DOHH2 (cell line): ENCODE measurements at regions not wholly inside any gene's neighbourhood (a gene's known extent, or its start where the extent isn't known, plus 50 kb on each side); places are given as distances from the start of the nearest gene placed in this dataset.

Experiments used
- H3F3A ChIP-seq: fragments of 200-600 bp; sonication (generic), shearing (Covaris generic); 2 replicates; pipeline ENCODE4 v1.6.0; 2016; ENCODE audit warnings: antibody characterized with exemption, mild to moderate bottlenecking; ENCODE audit not compliant: control insufficient read depth, insufficient read depth
- H3K27ac ChIP-seq: fragments of 200-600 bp; sonication (generic); 2 replicates; pipeline ENCODE4 v1.5.1; 2014; ENCODE audit warnings: low read depth, mild to moderate bottlenecking, low read length, moderate library complexity
- H3K27me3 ChIP-seq: fragments of 200-600 bp; sonication (generic); 2 replicates; pipeline ENCODE4 v1.6.1; 2014; ENCODE audit warnings: mild to moderate bottlenecking, low read length, mixed read lengths; ENCODE audit not compliant: control insufficient read depth
- H3K36me3 ChIP-seq: fragments of 200-600 bp; sonication (generic); 2 replicates; pipeline ENCODE4 v1.6.1; 2014; ENCODE audit warnings: mild to moderate bottlenecking, low read length, moderate library complexity, mixed read lengths; ENCODE audit not compliant: control insufficient read depth
- H3K4me1 ChIP-seq: fragments of 200-600 bp; sonication (generic); 2 replicates; pipeline ENCODE4 v1.6.1; 2014; ENCODE audit warnings: mild to moderate bottlenecking, low read length, mixed read lengths; ENCODE audit not compliant: control insufficient read depth
- H3K4me2 ChIP-seq: fragments of 200-600 bp; sonication (generic); 2 replicates; pipeline ENCODE4 v1.6.0; 2014; ENCODE audit warnings: mild to moderate bottlenecking, low read length, moderate library complexity
- H3K4me3 ChIP-seq: fragments of 200-600 bp; sonication (generic); 2 replicates; pipeline ENCODE4 v1.5.1; 2014; ENCODE audit warnings: mild to moderate bottlenecking, low read length, mixed read lengths
- H3K79me2 ChIP-seq: fragments of 200-600 bp; sonication (generic); 2 replicates; pipeline ENCODE4 v1.6.1; 2014; ENCODE audit warnings: mild to moderate bottlenecking, low read length, mixed read lengths; ENCODE audit not compliant: control insufficient read depth
- H3K9me2 ChIP-seq: fragments of 200-600 bp; sonication (generic); replicated peaks from 2 replicates; pipeline ENCODE4 v1.6.1; 2014; ENCODE audit warnings: mild to moderate bottlenecking, low read length, mixed read lengths; ENCODE audit not compliant: control insufficient read depth
- H3K9me3 ChIP-seq: fragments of 200-600 bp; sonication (generic); 2 replicates; pipeline ENCODE4 v1.6.1; 2014; ENCODE audit warnings: antibody characterized with exemption, low read length, mixed read lengths; ENCODE audit not compliant: control insufficient read depth, insufficient read depth
- H4K20me1 ChIP-seq: fragments of 200-600 bp; sonication (generic); 2 replicates; pipeline ENCODE4 v1.6.0; 2014; ENCODE audit warnings: low read depth, mild to moderate bottlenecking, antibody characterized with exemption, low read length, moderate library complexity; ENCODE audit not compliant: control insufficient read depth, insufficient read depth
- CTCF ChIP-seq: fragments of 200-600 bp; sonication (generic); IDR thresholded peaks from one replicate; pipeline ENCODE4 v1.5.1; 2014; ENCODE audit warnings: antibody characterized with exemption, mild to moderate bottlenecking, low read depth, low read length; ENCODE audit not compliant: poor library complexity, severe bottlenecking
- EZH2phosphoT487 ChIP-seq: fragments of 200-600 bp; sonication (generic); IDR thresholded peaks from 2 replicates; pipeline ENCODE4 v1.6.1; 2017; ENCODE audit warnings: borderline replicate concordance, mild to moderate bottlenecking, antibody characterized with exemption, low read length, moderate library complexity, mixed read lengths

DNA sequence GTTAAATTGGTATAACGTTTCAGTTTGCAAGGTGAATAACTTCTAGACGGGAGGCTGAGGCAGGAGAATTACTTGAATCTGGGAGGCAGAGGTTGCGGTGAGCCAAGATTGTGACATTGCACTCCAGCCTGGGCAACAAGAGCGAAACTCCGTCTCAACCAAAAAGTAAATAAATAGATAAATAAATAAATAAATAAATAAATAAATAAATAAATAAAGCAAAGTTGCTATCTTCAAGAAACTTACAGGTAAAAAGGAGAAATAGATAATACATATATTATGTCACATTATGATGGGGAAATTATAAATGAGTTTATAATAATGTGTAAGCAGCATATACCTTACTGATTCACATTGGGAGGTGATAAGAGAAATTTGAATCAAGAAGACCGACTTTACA is 1966.0 kb downstream of the PCDH7 start:
- H3K9me2 ChIP-seq: no peaks in the 10 kb centered on the region
- TF ChIP-seq EZH2phosphoT487 (no peak), CTCF (no peak)
- H3K27ac ChIP-seq: no peak overlapping the region
- no peak overlapping the region for H3K4me3 ChIP-seq
- H3K4me2 ChIP-seq: no peak overlapping the region
- no peaks in the 10 kb centered on the region for H4K20me1 ChIP-seq
- H3F3A ChIP-seq: no peaks in the 10 kb centered on the region
- H3K36me3 ChIP-seq: no peaks in the 10 kb centered on the region
- no peaks in the 10 kb centered on the region for H3K4me1 ChIP-seq
- H3K79me2 ChIP-seq: no peaks in the 10 kb centered on the region
- H3K27me3 ChIP-seq: no peaks in the 10 kb centered on the region
- H3K9me3 ChIP-seq: no peaks in the 10 kb centered on the region

DNA sequence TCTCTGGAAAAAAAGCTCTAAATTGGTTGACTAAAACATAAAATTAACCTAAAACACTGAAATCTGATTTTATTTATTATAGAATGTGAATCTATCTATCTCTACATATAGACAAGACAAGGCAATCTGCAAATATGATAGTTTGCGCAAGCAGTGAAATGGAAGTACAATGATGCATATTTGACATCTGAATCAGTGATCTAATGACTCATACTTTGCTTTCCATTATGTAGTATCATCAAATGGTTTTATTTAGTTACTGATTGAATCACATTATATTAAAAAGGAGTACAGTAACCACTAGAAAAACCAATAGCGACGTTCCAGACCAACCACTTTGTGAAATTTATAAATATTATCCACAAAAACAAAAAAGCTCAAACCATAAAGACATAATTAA is 1969.3 kb downstream of the PCDH7 start:
- no peaks in the 10 kb centered on the region for H3K9me3 ChIP-seq
- no peak overlapping the region for H3K4me3 ChIP-seq
- H3K36me3 ChIP-seq: no peaks in the 10 kb centered on the region
- no peaks in the 10 kb centered on the region for H3K9me2 ChIP-seq
- H3K4me2 ChIP-seq: no peak overlapping the region
- TF ChIP-seq EZH2phosphoT487 (no peak), CTCF (no peak)
- H3F3A ChIP-seq: no peaks in the 10 kb centered on the region
- H3K4me1 ChIP-seq: no peaks in the 10 kb centered on the region
- no peak overlapping the region for H3K27ac ChIP-seq
- no peaks in the 10 kb centered on the region for H3K79me2 ChIP-seq
- H3K27me3 ChIP-seq: no peaks in the 10 kb centered on the region
- no peaks in the 10 kb centered on the region for H4K20me1 ChIP-seq

DNA sequence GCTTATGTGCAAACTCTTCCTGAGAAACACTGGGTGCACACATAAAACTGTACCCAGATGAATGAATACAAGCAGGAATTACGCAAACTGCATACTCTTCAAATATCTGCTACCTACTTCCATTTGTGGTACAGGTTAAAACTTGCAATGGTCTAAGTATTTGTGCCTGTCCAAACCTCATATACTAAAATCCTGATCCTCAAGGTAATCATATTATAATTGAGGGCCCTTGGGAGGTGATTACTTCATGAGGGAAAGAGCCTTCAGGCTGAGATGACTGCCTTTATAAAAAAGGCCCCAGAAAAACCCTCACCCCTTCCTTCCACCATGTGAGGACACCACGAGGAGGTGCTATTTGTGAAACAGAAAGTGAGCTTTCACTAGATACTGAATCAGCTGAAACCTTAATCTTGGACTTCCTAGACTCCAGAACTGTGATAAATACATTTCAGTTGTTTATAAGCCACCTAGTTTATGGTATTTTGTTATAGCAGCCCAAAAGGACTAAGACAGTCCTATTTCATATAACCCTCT is 1977.2 kb downstream of the PCDH7 start:
- H4K20me1 ChIP-seq: no peaks in the 10 kb centered on the region
- no peaks in the 10 kb centered on the region for H3K9me3 ChIP-seq
- TF ChIP-seq EZH2phosphoT487 (no peak), CTCF (no peak)

More for the DNA sequence above, 1977.2 kb downstream of the PCDH7 start:
- no peak overlapping the region for H3K4me3 ChIP-seq
- no peaks in the 10 kb centered on the region for H3F3A ChIP-seq
- H3K27me3 ChIP-seq: no peaks in the 10 kb centered on the region
- H3K27ac ChIP-seq: no peak overlapping the region
- no peaks in the 10 kb centered on the region for H3K4me1 ChIP-seq
- no peak overlapping the region for H3K4me2 ChIP-seq
- no peaks in the 10 kb centered on the region for H3K36me3 ChIP-seq
- H3K79me2 ChIP-seq: no peaks in the 10 kb centered on the region
- H3K9me2 ChIP-seq: no peaks in the 10 kb centered on the region
